Trophoblast cell (in vitro differentiated cells and primary cell): ENCODE measurements at regions not wholly inside any gene's neighbourhood (a gene's known extent, or its start where the extent isn't known, plus 50 kb on each side); places are given as distances from the start of the nearest gene placed in this dataset.

Experiments
- DNase-seq, 2 donors: peaks; one replicate each; pipeline ENCODE4 v3.0.0-alpha.2; 2016
- H2AFZ ChIP-seq: 2 replicates; pipeline ENCODE4 v1.6.1; 2013; ENCODE audit warnings: low read length, moderate library complexity, mild to moderate bottlenecking; ENCODE audit not compliant: insufficient read depth, poor library complexity
- H2AK5ac ChIP-seq: 2 replicates; pipeline ENCODE4 v1.6.1; 2013; ENCODE audit warnings: mild to moderate bottlenecking, low read length
- H2BK120ac ChIP-seq: 2 replicates; pipeline ENCODE4 v1.6.1; 2013; ENCODE audit warnings: low read length, mild to moderate bottlenecking, moderate library complexity; ENCODE audit not compliant: insufficient read depth, poor library complexity
- H2BK12ac ChIP-seq: 2 replicates; pipeline ENCODE4 v1.6.1; 2013; ENCODE audit warnings: mild to moderate bottlenecking, low read length, moderate library complexity
- H2BK5ac ChIP-seq: 2 replicates; pipeline ENCODE4 v1.6.1; 2013; ENCODE audit warnings: low read length, low read depth, moderate library complexity, mild to moderate bottlenecking; ENCODE audit not compliant: poor library complexity
- H3K14ac ChIP-seq: 2 replicates; pipeline ENCODE4 v1.6.1; 2013; ENCODE audit warnings: mild to moderate bottlenecking, low read length
- H3K18ac ChIP-seq: 2 replicates; pipeline ENCODE4 v1.6.1; 2013; ENCODE audit warnings: mild to moderate bottlenecking, low read length
- H3K23ac ChIP-seq: 2 replicates; pipeline ENCODE4 v1.6.1; 2013; ENCODE audit warnings: low read length
- H3K27ac ChIP-seq: 2 replicates; pipeline ENCODE4 v1.5.1; 2013; ENCODE audit warnings: low read depth, mild to moderate bottlenecking, inconsistent platforms, low read length, moderate library complexity
- H3K27me3 ChIP-seq: 2 replicates; pipeline ENCODE4 v1.6.1; 2013; ENCODE audit warnings: inconsistent platforms, mild to moderate bottlenecking, low read length, moderate library complexity; ENCODE audit not compliant: insufficient read depth
- H3K36me3 ChIP-seq, 2 experiments: 1 replicate in 1 of 2; 2 replicates in 1 of 2; pipeline ENCODE4 v1.6.1; 2013; ENCODE audit warnings: low read length in 2 of 2, mild to moderate bottlenecking in 2 of 2, moderate library complexity in 1 of 2; ENCODE audit not compliant: insufficient read depth in 2 of 2, control insufficient read depth in 1 of 2
- H3K4ac ChIP-seq: 2 replicates; pipeline ENCODE4 v1.6.1; 2013; ENCODE audit warnings: low read depth, mild to moderate bottlenecking, low read length, moderate library complexity
- H3K4me1 ChIP-seq, 2 experiments: 1 replicate in 1 of 2; 2 replicates in 1 of 2; pipeline ENCODE4 v1.6.1; 2013; ENCODE audit warnings: low read length in 2 of 2, mild to moderate bottlenecking in 2 of 2, moderate library complexity in 1 of 2; ENCODE audit not compliant: insufficient read depth in 2 of 2, control insufficient read depth in 1 of 2
- H3K4me2 ChIP-seq: 2 replicates; pipeline ENCODE4 v1.6.1; 2013; ENCODE audit warnings: inconsistent platforms, mild to moderate bottlenecking, low read length, moderate library complexity
- H3K4me3 ChIP-seq: 2 replicates; pipeline ENCODE4 v1.5.1; 2013; ENCODE audit warnings: mild to moderate bottlenecking, low read depth, low read length, inconsistent platforms
- H3K79me1 ChIP-seq: one replicate; pipeline ENCODE4 v1.6.1; 2013; ENCODE audit warnings: low read length
- H3K79me2 ChIP-seq: 2 replicates; pipeline ENCODE4 v1.6.1; 2013; ENCODE audit warnings: low read length, mild to moderate bottlenecking; ENCODE audit not compliant: control insufficient read depth, insufficient read depth, poor library complexity
- H3K9ac ChIP-seq: 2 replicates; pipeline ENCODE4 v1.6.1; 2013; ENCODE audit warnings: mild to moderate bottlenecking, low read length
- H3K9me3 ChIP-seq: 2 replicates; pipeline ENCODE4 v1.6.1; 2013; ENCODE audit warnings: low read depth, mild to moderate bottlenecking, control low read depth, inconsistent platforms, low read length; ENCODE audit not compliant: insufficient read depth
- H4K12ac ChIP-seq: 2 replicates; pipeline ENCODE4 v1.6.1; 2013; ENCODE audit warnings: low read depth, mild to moderate bottlenecking, low read length, moderate library complexity
- H4K8ac ChIP-seq: 2 replicates; pipeline ENCODE4 v1.6.1; 2013; ENCODE audit warnings: low read depth, mild to moderate bottlenecking, low read length, moderate library complexity
- H4K91ac ChIP-seq: one replicate; pipeline ENCODE4 v1.6.1; 2013; ENCODE audit warnings: low read depth, mild to moderate bottlenecking, low read length, moderate library complexity
- WGBS: extraction: QIAGEN DNeasy Blood & Tissue Kit; methylation state at CpG from one replicate; pipeline ENCODE4 v1.1.7; 2013; ENCODE audit warnings: missing lambda C conversion rate; ENCODE audit not compliant: insufficient read length, insufficient coverage; ENCODE audit errors: extremely low coverage; 5-methylcytosine and 5-hydroxymethylcytosine counted together

GRCh38 chr2:2663401-2664036 is 332.4 kb upstream of the MYT1L start:
- Histone ChIP-seq H3K14ac (no peak overlapping the region), H2AFZ (no peak overlapping the region), H3K4me1 (peaks cover 5 to 13% of the 10 kb centered on the region in 2 experiments), H3K9me3 (peaks cover 8% of the 10 kb centered on the region), H2BK5ac (no peak overlapping the region), H3K9ac (no peak overlapping the region), H2BK120ac (no peak overlapping the region), H2BK12ac (no peak overlapping the region), H3K18ac (no peak overlapping the region), H3K27ac (no peak overlapping the region), H2AK5ac (no peak overlapping the region), H3K27me3 (no peaks in the 10 kb centered on the region), H4K12ac (no peak overlapping the region), H3K4me2 (no peak overlapping the region), H3K4me3 (no peak overlapping the region), H4K8ac (no peak overlapping the region), H3K79me1 (peaks cover 5% of the 10 kb centered on the region), H3K36me3 (no peaks in the 10 kb centered on the region), H4K91ac (no peak overlapping the region), H3K79me2 (no peaks in the 10 kb centered on the region), H3K4ac (no peak overlapping the region), H3K23ac (no peak overlapping the region)
- DNase-seq = no peak
- no CpG with 5 or more reads among the region's 23 CpGs for WGBS

GRCh38 chr2:2662847-2663356 is 331.8 kb upstream of the MYT1L start:
- Histone ChIP-seq H2AK5ac (no peak overlapping the region), H4K12ac (no peak overlapping the region), H3K36me3 (no peaks in the 10 kb centered on the region), H3K79me2 (no peaks in the 10 kb centered on the region), H3K27me3 (no peaks in the 10 kb centered on the region), H3K9me3 (peaks cover 8% of the 10 kb centered on the region), H4K91ac (no peak overlapping the region), H4K8ac (no peak overlapping the region), H3K4me2 (no peak overlapping the region), H3K4ac (no peak overlapping the region), H3K79me1 (peaks cover 5% of the 10 kb centered on the region), H2BK5ac (no peak overlapping the region), H3K4me1 (peaks cover 5 to 13% of the 10 kb centered on the region in 2 experiments), H3K27ac (no peak overlapping the region), H3K9ac (no peak overlapping the region), H3K14ac (no peak overlapping the region), H2AFZ (no peak overlapping the region), H2BK120ac (no peak overlapping the region), H3K18ac (no peak overlapping the region), H3K23ac (no peak overlapping the region), H3K4me3 (no peak overlapping the region), H2BK12ac (no peak overlapping the region)
- no peak for DNase-seq
- WGBS = no CpG with 5 or more reads among the region's 9 CpGs

- no peak overlapping the region for H4K8ac ChIP-seq
- H4K12ac ChIP-seq = no peak overlapping the region
- H3K27ac ChIP-seq = no peak overlapping the region
- H2BK5ac ChIP-seq = no peak overlapping the region
- peaks cover 5 to 13% of the 10 kb centered on the region in 2 experiments for H3K4me1 ChIP-seq
- H3K4me2 ChIP-seq = no peak overlapping the region
- H3K36me3 ChIP-seq = no peaks in the 10 kb centered on the region
- no peak overlapping the region for H3K9ac ChIP-seq
- H3K79me1 ChIP-seq = peaks cover 5% of the 10 kb centered on the region
- no peak overlapping the region for H3K14ac ChIP-seq
- no peak overlapping the region for H2AK5ac ChIP-seq
- H3K18ac ChIP-seq = no peak overlapping the region
- no CpG with 5 or more reads among the region's 18 CpGs for WGBS
- H4K91ac ChIP-seq = no peak overlapping the region
- no peak overlapping the region for H3K23ac ChIP-seq
- no peak overlapping the region for H2AFZ ChIP-seq
- no peak overlapping the region for H3K4ac ChIP-seq
- no peak overlapping the region for H2BK120ac ChIP-seq
- no peak overlapping the region for H3K4me3 ChIP-seq
- DNase-seq = no peak
- H3K27me3 ChIP-seq = no peaks in the 10 kb centered on the region
- peaks cover 8% of the 10 kb centered on the region for H3K9me3 ChIP-seq
- no peaks in the 10 kb centered on the region for H3K79me2 ChIP-seq
- H2BK12ac ChIP-seq = no peak overlapping the region
Measured at GRCh38 chr2:2662037-2662846, 331.2 kb upstream of the MYT1L start.

GRCh38 chr2:2660789-2661355 is 329.8 kb upstream of the MYT1L start:
- Histone ChIP-seq H3K36me3 (no peaks in the 10 kb centered on the region), H3K9me3 (peaks cover 8% of the 10 kb centered on the region), H3K4me1 (peaks cover 5 to 13% of the 10 kb centered on the region in 2 experiments), H3K23ac (no peak overlapping the region), H3K27me3 (no peaks in the 10 kb centered on the region), H4K91ac (no peak overlapping the region), H3K14ac (no peak overlapping the region), H2BK12ac (no peak overlapping the region), H4K8ac (no peak overlapping the region), H3K4me2 (no peak overlapping the region), H3K79me2 (no peaks in the 10 kb centered on the region), H2AFZ (no peak overlapping the region), H2BK120ac (no peak overlapping the region), H2AK5ac (no peak overlapping the region), H3K9ac (no peak overlapping the region), H3K18ac (no peak overlapping the region), H4K12ac (no peak overlapping the region), H3K4ac (no peak overlapping the region), H3K79me1 (peaks cover 5% of the 10 kb centered on the region), H3K4me3 (no peak overlapping the region), H3K27ac (no peak overlapping the region), H2BK5ac (no peak overlapping the region)
- DNase-seq = no peak
- no CpG with 5 or more reads among the region's 7 CpGs for WGBS
